HUES6 (cell line): ENCODE measurements at regions not wholly inside any gene's neighbourhood (a gene's known extent, or its start where the extent isn't known, plus 50 kb on each side); places are given as distances from the start of the nearest gene placed in this dataset.

Experiments
- H3K27ac ChIP-seq: 2 replicates; pipeline ENCODE4 v1.7.0; 2013; ENCODE audit warnings: low read depth, mild to moderate bottlenecking, low read length, inconsistent platforms
- H3K27me3 ChIP-seq: 2 replicates; pipeline ENCODE4 v1.6.1; 2013; ENCODE audit warnings: low read length; ENCODE audit not compliant: control insufficient read depth, insufficient read depth
- H3K36me3 ChIP-seq: 2 replicates; pipeline ENCODE4 v1.6.1; 2013; ENCODE audit warnings: low read length; ENCODE audit not compliant: control insufficient read depth, insufficient read depth
- H3K4me1 ChIP-seq: 2 replicates; pipeline ENCODE4 v1.6.1; 2013; ENCODE audit warnings: low read length; ENCODE audit not compliant: control insufficient read depth, insufficient read depth
- H3K4me3 ChIP-seq: 2 replicates; pipeline ENCODE4 v1.5.1; 2013; ENCODE audit warnings: low read depth, low read length
- H3K9ac ChIP-seq: one replicate; pipeline ENCODE4 v1.6.1; 2013; ENCODE audit warnings: mild to moderate bottlenecking, low read length
- H3K9me3 ChIP-seq: 2 replicates; pipeline ENCODE4 v1.6.1; 2013; ENCODE audit warnings: low read depth, low read length; ENCODE audit not compliant: control insufficient read depth, insufficient read depth

- no peaks in the 10 kb centered on the region for H3K9me3 ChIP-seq
- no peaks in the 10 kb centered on the region for H3K27me3 ChIP-seq
- H3K9ac ChIP-seq = no peak overlapping the region
- H3K27ac ChIP-seq = no peak overlapping the region
- H3K4me3 ChIP-seq = no peak overlapping the region
- H3K4me1 ChIP-seq = no peaks in the 10 kb centered on the region
- H3K36me3 ChIP-seq = no peaks in the 10 kb centered on the region
Measured at GRCh38 chr3:182369861-182370260, 423.4 kb upstream of the ATP11B start.

GRCh38 chr3:182370949-182371348, 422.4 kb upstream of the ATP11B start:
- Histone ChIP-seq H3K27ac (no peak overlapping the region), H3K9me3 (no peaks in the 10 kb centered on the region), H3K4me3 (no peak overlapping the region), H3K4me1 (no peaks in the 10 kb centered on the region), H3K36me3 (no peaks in the 10 kb centered on the region), H3K27me3 (no peaks in the 10 kb centered on the region), H3K9ac (no peak overlapping the region)

- H3K4me1 ChIP-seq = no peaks in the 10 kb centered on the region
- H3K9ac ChIP-seq = no peak overlapping the region
- H3K4me3 ChIP-seq = no peak overlapping the region
- H3K27ac ChIP-seq = no peak overlapping the region
- H3K27me3 ChIP-seq = no peaks in the 10 kb centered on the region
- H3K36me3 ChIP-seq = no peaks in the 10 kb centered on the region
- no peaks in the 10 kb centered on the region for H3K9me3 ChIP-seq
Measured at GRCh38 chr3:182375916-182376315, 417.4 kb upstream of the ATP11B start.

- Histone ChIP-seq H3K27ac (no peak overlapping the region), H3K27me3 (no peaks in the 10 kb centered on the region), H3K36me3 (no peaks in the 10 kb centered on the region), H3K9me3 (no peaks in the 10 kb centered on the region), H3K4me1 (no peaks in the 10 kb centered on the region), H3K4me3 (no peak overlapping the region), H3K9ac (no peak overlapping the region)
Measured at GRCh38 chr3:182382112-182382857, 411.0 kb upstream of the ATP11B start.

GRCh38 chr3:182384221-182384620, 409.1 kb upstream of the ATP11B start:
- Histone ChIP-seq H3K9me3 (peaks cover 4% of the 10 kb centered on the region; the same call in 1 of the 2 replicates), H3K9ac (no peak overlapping the region), H3K27me3 (no peaks in the 10 kb centered on the region), H3K36me3 (no peaks in the 10 kb centered on the region), H3K4me1 (no peaks in the 10 kb centered on the region), H3K27ac (no peak overlapping the region), H3K4me3 (no peak overlapping the region)

GRCh38 chr3:182385356-182385755, 407.9 kb upstream of the ATP11B start:
- Histone ChIP-seq H3K36me3 (no peaks in the 10 kb centered on the region), H3K27ac (no peak overlapping the region), H3K4me3 (no peak overlapping the region), H3K27me3 (no peaks in the 10 kb centered on the region), H3K9me3 (peaks cover 6% of the 10 kb centered on the region; the same call in 1 of the 2 replicates), H3K4me1 (no peaks in the 10 kb centered on the region), H3K9ac (no peak overlapping the region)

- no peak overlapping the region for H3K4me3 ChIP-seq
- peaks cover 6% of the 10 kb centered on the region; the same call in 1 of the 2 replicates for H3K9me3 ChIP-seq
- no peak overlapping the region for H3K9ac ChIP-seq
- H3K27ac ChIP-seq = no peak overlapping the region
- H3K27me3 ChIP-seq = no peaks in the 10 kb centered on the region
- peaks cover 5% of the 10 kb centered on the region; the same call in 1 of the 2 replicates for H3K4me1 ChIP-seq
- H3K36me3 ChIP-seq = no peaks in the 10 kb centered on the region
Measured at GRCh38 chr3:182388506-182388905, 404.8 kb upstream of the ATP11B start.

GRCh38 chr3:182389071-182389815, 404.1 kb upstream of the ATP11B start:
- H3K9ac ChIP-seq = no peak overlapping the region
- H3K9me3 ChIP-seq = peaks cover 6% of the 10 kb centered on the region; the same call in 1 of the 2 replicates
- no peak overlapping the region for H3K4me3 ChIP-seq
- H3K27ac ChIP-seq = no peak overlapping the region
- H3K4me1 ChIP-seq = peaks cover 11% of the 10 kb centered on the region; the same call in 1 of the 2 replicates
- H3K36me3 ChIP-seq = no peaks in the 10 kb centered on the region
- no peaks in the 10 kb centered on the region for H3K27me3 ChIP-seq

GRCh38 chr3:182390421-182390820, 402.9 kb upstream of the ATP11B start:
- H3K4me3 ChIP-seq = no peak overlapping the region
- H3K9me3 ChIP-seq = peaks cover 6% of the 10 kb centered on the region; the same call in 1 of the 2 replicates
- no peaks in the 10 kb centered on the region for H3K27me3 ChIP-seq
- H3K9ac ChIP-seq = no peak overlapping the region
- no peak overlapping the region for H3K27ac ChIP-seq
- no peaks in the 10 kb centered on the region for H3K36me3 ChIP-seq
- peaks cover 11% of the 10 kb centered on the region; the same call in 1 of the 2 replicates for H3K4me1 ChIP-seq

GRCh38 chr3:182392182-182392937, 400.9 kb upstream of the ATP11B start:
- H3K27me3 ChIP-seq = no peaks in the 10 kb centered on the region
- H3K9me3 ChIP-seq = peaks cover 6% of the 10 kb centered on the region; the same call in 1 of the 2 replicates
- no peak overlapping the region for H3K27ac ChIP-seq
- no peaks in the 10 kb centered on the region for H3K36me3 ChIP-seq
- peaks cover 11% of the 10 kb centered on the region; the same call in 1 of the 2 replicates for H3K4me1 ChIP-seq
- H3K9ac ChIP-seq = no peak overlapping the region
- H3K4me3 ChIP-seq = no peak overlapping the region
